Hematopoietic multipotent progenitor cell treated with erythropoietin and hydrocortisone succinate and interleukin-3 and kit ligand, for 4 days (in vitro differentiated cells): ENCODE measurements at regions not wholly inside any gene's neighbourhood (a gene's known extent, or its start where the extent isn't known, plus 50 kb on each side); places are given as distances from the start of the nearest gene placed in this dataset.
A peak's percentile ranks its signal among the peaks of the same experiment; 100 is the strongest.
"Not testable (repeated sequence)": the region's sequence is repeated elsewhere in the genome, so short reads cannot be mapped to it uniquely, and the experiment has no call there.

Source experiments
- DNase-seq: peaks from one replicate; pipeline ENCODE4 v3.0.0-alpha.2; 2015

DNA sequence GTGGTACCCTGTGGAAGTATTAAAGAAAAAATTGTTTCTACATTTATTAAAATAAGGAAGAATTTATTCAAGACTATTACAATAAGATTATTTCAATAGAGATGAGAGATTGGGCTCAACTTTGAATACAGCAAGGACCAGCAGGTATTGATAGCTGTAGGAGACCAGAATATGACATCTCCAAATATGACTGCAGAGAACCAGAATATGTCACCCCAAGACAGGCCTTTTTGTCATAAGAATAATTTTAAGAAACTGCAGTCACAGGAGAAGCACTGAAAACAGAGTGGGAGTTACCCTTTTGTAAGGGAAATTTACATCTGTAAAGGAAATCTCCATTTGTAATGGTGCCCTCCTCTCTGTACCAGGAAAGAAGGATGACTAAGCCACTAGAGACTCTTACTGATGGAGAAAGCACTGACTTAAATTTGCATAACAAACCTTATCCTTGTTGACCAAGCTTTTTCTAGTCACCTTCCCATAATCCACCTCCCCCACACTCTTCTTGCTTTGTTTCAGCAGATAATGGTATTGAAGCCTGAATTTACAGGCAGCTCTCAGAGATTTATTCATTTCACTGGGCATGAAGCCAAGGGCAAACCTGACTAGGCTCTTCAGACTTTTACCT is 145.1 kb upstream of the RMP24 start:
- DNase-seq, result no peak

DNA sequence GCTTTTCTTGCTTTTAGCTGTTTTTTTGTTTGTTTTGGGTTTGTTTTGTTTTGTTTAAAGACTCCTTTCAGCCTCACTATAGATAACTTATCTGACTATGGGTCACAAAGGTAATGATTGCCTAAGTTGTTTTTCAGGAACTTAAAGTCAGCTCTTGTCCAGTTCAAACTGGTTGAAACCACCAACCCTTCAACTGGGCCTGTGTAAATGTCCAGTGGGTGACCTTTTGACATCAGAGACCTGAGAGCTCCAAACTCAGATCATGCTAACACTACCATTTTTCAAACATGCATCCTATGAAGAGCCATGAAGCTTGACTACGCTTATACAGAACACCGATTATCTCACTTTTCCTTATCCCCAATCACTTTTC is 144.6 kb upstream of the RMP24 start:
- DNase-seq, result no peak

- no peak for DNase-seq
These were observed 143.9 kb upstream of the RMP24 start for GRCh38 chr18:35828591-35828990.

DNA sequence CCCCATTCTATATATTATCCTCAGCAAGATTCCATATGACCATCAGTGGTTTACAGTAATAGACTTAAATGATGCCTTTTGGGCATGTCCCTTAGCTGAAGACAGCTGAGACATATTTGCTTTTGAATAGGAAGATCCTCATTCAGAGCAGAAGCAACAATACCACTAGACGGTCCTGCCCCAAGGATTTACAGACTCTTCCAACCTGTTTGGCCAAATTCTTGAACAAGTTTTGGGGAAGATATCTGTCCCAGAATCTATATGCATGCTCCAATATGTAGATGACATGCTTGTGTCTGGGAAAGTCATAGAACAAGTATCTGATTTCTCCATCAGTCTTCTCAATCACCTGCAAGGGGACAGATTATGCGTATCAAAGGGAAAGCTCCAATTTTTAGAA is 137.1 kb upstream of the RMP24 start:
- no peak for DNase-seq

GRCh38 chr18:35835833-35836232 is 136.6 kb upstream of the RMP24 start:
- no peak for DNase-seq

GRCh38 chr18:35836932-35837331 is 135.5 kb upstream of the RMP24 start:
- DNase-seq, result no peak

- DNase-seq, result no peak
These were observed 134.5 kb upstream of the RMP24 start for GRCh38 chr18:35837922-35838496.

DNA sequence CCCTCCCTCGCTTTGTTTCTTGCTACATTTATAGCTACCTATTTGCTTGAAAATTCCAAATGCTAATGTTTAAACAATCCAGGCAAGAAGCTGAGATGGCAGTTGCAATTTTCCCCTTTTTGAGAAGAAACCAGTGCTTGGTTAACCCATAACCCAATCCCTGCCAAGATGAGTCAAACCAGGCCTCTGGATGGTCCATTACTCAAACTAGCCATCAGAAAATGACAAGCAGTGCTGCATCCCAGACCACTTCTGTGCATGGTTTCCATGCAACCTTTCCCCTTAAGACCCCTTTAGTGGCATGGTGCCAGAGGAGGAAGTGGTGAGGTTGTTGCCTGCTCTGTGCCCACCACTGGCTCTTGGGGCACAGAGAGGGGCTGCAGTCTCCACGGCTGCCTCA is 131.2 kb upstream of the RMP24 start:
- no peak for DNase-seq

DNA sequence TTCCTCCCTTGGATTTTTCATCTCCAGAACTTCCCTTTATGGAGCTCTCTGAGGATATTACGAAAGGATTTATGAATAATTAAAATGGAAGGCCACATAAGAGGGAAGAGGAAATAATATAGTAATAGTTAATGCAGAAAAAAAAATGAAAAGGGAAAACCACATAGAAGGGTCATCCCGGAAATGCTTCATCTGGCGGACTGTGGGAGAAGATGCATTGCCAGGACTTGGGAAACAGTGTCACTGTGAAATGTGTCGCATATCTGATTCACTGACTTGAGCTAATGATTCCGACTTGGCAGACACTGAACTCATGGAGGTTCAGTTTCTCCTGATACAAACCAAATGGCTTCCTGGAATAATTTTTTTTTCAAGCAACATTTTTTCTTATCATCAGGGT is 129.9 kb upstream of the RMP24 start:
- no peak for DNase-seq

DNA sequence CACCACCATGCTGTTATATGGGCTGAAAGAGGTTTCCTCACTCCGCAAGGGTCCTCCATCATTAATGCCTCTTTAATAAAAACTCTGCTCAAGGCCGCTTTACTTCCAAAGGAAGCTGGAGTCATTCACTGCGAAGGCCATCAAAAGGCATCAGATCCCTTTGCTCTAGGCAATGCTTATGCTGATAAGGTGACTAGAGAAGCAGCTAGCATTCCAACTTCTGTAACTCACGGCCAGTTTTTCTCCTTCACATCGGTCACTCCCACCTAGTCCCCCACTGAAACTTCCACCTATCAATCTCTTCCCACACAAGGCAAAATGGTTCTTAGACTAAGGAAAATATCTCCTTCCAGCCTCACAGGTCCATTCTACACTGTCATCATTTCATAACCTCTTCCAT is 124.2 kb upstream of the RMP24 start:
- not testable (repeated sequence) for DNase-seq

DNA sequence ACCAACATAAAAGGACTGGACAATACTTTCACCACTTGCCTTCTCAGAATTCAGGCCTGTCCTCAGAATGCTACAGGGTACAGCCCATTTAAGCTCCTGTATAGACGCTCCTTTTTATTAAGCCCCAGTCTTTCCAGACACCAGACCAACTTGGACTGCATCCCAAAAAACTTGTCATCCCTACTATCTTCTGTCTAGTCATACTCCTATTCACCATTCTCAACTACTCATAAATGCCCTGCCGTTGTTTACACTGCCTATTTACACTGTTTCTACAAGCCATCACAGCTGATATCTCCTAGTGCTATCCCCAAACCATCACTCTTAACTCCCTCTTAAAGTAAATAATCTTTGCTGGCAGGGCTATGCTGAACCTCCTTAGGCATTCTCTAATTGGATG is 123.2 kb upstream of the RMP24 start:
- not testable (repeated sequence) for DNase-seq

- no peak for DNase-seq
These were observed 121.1 kb upstream of the RMP24 start for GRCh38 chr18:35851286-35851970.

DNA sequence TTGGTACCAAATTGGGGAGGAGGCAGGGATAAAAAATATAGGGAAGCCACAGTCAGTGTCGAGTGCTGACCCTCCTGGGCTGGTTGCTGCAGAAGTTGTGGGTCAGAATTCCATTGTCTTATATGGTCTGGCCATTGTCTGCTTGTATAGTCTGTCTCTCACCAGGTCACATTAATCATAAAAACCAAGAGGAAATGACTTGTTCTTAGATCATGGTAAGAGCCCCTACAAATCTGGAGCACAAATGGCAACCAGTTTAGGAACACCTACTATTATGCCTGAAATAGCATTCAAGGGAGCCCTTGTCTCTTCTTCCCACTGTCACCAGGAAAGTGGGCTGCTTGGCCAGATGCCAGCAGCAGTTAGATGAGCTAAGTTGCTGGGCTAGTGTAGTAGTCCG is 119.7 kb upstream of the RMP24 start:
- no peak for DNase-seq

- DNase-seq, result no peak
These were observed 118.4 kb upstream of the RMP24 start for GRCh38 chr18:35854095-35854494.

GRCh38 chr18:35856178-35856577 is 116.3 kb upstream of the RMP24 start:
- DNase-seq, result no peak

DNA sequence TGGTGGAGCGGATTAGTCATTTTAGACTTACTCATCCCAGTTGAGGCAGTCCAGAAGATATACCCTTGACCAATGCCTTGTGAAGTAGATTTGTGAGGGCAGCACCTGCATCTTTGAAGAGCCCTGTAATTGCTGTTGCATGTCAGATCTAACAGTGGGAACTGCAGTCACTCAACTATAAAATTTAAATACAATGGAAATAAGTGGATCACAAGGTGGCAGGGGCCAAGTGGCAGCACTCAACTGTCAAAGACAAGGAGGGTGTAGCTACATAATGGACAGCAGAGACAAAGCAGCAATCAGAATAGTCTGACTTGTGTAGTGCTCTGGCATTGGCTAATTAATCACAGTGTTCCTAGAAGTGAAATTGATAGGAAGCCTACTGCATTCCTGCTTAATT is 115.8 kb upstream of the RMP24 start:
- DNase-seq, result not testable (repeated sequence)

DNA sequence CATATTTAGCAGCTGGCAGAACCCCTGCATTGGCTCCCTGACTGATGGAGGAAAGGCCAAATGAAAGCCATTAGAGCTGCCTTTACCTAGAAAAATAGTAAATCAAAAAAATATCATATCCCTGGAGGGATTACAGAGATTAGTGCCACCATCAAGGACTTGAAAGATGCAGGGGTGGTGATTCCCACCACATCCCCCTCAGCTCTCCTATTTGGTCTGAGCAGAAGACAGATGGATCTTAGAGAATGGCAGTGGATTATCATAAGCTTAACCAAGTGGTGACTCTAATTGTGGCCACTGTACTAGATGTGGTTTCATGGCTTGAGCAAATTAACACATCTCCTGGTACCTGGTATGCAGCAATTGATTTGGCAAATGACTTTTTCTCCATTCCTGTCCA is 114.9 kb upstream of the RMP24 start:
- DNase-seq, result not testable (repeated sequence)

DNA sequence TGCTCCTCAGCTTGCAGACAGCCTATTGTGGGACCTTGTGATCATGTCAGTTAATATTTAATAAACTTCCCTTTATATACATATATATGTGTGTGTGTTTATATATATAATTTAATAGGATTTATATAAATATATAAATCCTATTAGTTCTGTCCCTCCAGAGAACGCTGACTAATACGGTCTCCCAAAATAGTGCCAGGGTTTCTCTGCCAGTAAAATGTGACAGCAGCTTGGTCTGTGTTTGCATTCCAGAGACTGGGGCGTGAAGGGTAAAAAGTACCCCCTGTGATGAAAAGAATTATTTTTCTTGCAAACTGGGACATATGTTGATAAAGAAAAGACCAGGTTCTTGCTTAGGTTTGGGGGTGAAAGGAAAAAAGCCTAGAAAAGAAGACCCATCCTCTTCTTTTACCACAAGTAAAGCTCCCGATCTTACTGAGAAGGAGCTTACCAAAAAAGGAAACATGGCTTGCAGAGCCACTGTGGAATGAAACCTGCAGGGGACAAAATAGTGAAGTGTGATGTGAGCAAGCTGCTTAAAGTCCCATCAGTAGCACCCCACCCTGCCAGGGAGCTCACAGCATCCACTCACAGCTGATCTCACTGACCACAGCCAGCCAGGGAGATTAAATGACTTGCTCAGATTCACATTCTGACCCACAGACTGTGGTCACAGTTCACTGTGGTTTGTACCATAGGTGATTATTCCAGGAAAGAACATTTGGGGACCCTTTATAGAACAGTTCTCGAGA is 110.9 kb upstream of the RMP24 start:
- no peak for DNase-seq

- DNase-seq, result peak; percentile 95
These were observed 110.3 kb upstream of the RMP24 start for GRCh38 chr18:35862119-35862640.

DNA sequence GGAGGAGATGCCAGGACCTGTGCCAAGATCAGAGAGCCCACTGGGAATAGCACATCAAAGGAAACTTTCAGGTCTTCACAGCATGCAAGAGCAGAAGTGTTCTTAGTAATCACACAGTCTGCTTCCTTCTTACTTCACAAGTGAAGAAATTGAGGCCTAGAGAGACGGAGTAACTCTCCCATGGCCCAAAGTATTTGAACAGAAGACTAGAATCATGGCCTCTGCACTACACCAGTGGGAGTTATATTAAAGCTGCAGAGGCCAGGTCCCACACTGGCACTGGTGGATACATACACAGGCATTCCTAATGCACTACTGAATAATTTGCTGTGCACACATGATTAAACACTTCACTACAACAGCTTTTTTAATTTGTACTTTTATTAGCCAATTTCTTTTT is 107.6 kb upstream of the RMP24 start:
- DNase-seq, result no peak

GRCh38 chr18:35868915-35869314 is 103.6 kb upstream of the RMP24 start:
- peak; percentile 16 for DNase-seq

- DNase-seq, result no peak
These were observed 101.1 kb upstream of the RMP24 start for GRCh38 chr18:35871337-35871736.

DNA sequence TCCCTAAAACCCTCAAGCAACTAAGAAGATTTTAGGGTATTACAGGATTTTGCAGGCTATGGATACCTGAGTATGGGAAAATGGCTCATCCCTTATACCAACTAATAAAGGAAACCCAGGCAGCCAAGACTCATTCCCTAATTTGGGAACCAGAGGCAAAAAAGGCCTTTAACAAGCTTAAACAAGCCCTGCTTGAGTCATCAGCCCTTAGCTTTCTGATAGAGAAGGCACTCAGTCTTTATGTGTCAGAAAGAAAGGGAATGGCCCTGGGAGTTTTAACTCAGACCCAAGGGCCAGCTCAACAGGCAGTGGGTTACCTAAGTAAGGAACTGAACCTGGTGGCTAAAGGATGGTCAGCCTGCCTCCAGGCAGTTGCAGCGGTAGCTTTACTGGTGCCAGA is 96.9 kb upstream of the RMP24 start:
- DNase-seq, result no peak

GRCh38 chr18:35876243-35876642 is 96.2 kb upstream of the RMP24 start:
- no peak for DNase-seq
